PFSK-1 (cell line): ENCODE measurements at regions not wholly inside any gene's neighbourhood (a gene's known extent, or its start where the extent isn't known, plus 50 kb on each side); places are given as distances from the start of the nearest gene placed in this dataset.

Experiments used
- FOXP2 ChIP-seq: optimal IDR thresholded peaks from 2 replicates; pipeline ENCODE3; 2011; ENCODE audit warnings: borderline replicate concordance, control low read depth, inconsistent platforms; ENCODE audit not compliant: insufficient read depth; ENCODE audit errors: extremely low read length, extremely low read depth
- POLR2AphosphoS5 ChIP-seq: IDR thresholded peaks from 2 replicates; pipeline ENCODE4 v1.6.1; 2012; ENCODE audit warnings: low read depth, mild to moderate bottlenecking, control low read depth, low read length, moderate library complexity
- REST ChIP-seq, 2 experiments: IDR thresholded peaks; 2 replicates each; pipeline versions ENCODE4 v1.6.1 to v1.8.0; 2011 to 2012; ENCODE audit warnings: low read depth in 2 of 2, low read length in 2 of 2, control low read depth in 1 of 2, inconsistent platforms in 1 of 2, mild to moderate bottlenecking in 1 of 2, moderate library complexity in 1 of 2; ENCODE audit not compliant: insufficient read depth in 1 of 2
- SIN3A ChIP-seq: IDR thresholded peaks from 2 replicates; pipeline ENCODE4 v1.6.1; 2012; ENCODE audit warnings: mild to moderate bottlenecking, low read length, moderate library complexity, borderline replicate concordance; ENCODE audit not compliant: insufficient read depth
- TAF1 ChIP-seq: IDR thresholded peaks from 2 replicates; pipeline ENCODE4 v1.6.1; 2012; ENCODE audit warnings: low read length, control low read depth, borderline replicate concordance; ENCODE audit not compliant: insufficient read depth

- TF ChIP-seq SIN3A (no peak), TAF1 (no peak), POLR2AphosphoS5 (no peak), REST (IDR thresholded peaks at IDR 0.05; ENCODE audit: insufficient read depth in 1 of 2, low read depth in 2 of 2, low read length in 2 of 2) (no peak), FOXP2 (no peak)
Measured at GRCh38 chr10:10914144-10914543, 103.5 kb upstream of the CELF2 start.

- TF ChIP-seq POLR2AphosphoS5 (no peak), REST (IDR thresholded peaks at IDR 0.05; ENCODE audit: insufficient read depth in 1 of 2, low read depth in 2 of 2, low read length in 2 of 2) (no peak), TAF1 (no peak), SIN3A (no peak), FOXP2 (no peak)
Measured at GRCh38 chr10:10915215-10915614, 102.5 kb upstream of the CELF2 start.

- no peak for TF ChIP-seq FOXP2
- TF ChIP-seq POLR2AphosphoS5 = no peak
- no peak for TF ChIP-seq SIN3A
Measured at GRCh38 chr10:10917031-10917430, 100.6 kb upstream of the CELF2 start.

GRCh38 chr10:10919976-10920375 is 97.7 kb upstream of the CELF2 start:
- TF ChIP-seq POLR2AphosphoS5 (no peak), TAF1 (no peak), SIN3A (no peak), REST (IDR thresholded peaks at IDR 0.05; ENCODE audit: insufficient read depth in 1 of 2, low read depth in 2 of 2, low read length in 2 of 2) (no peak), FOXP2 (no peak)

- TF ChIP-seq TAF1 = no peak
- TF ChIP-seq FOXP2 = no peak
- no peak for TF ChIP-seq POLR2AphosphoS5
- TF ChIP-seq SIN3A = no peak
- TF ChIP-seq REST (IDR thresholded peaks at IDR 0.05; ENCODE audit: insufficient read depth in 1 of 2, low read depth in 2 of 2, low read length in 2 of 2) = no peak
Measured at GRCh38 chr10:10921826-10922461, 95.7 kb upstream of the CELF2 start.
